ENCODE measurements at regions not wholly inside any gene's neighbourhood (a gene's known extent, or its start where the extent isn't known, plus 50 kb on each side); places are given as distances from the start of the nearest gene placed in this dataset.
"Not testable (repeated sequence)": the region's sequence is repeated elsewhere in the genome, so short reads cannot be mapped to it uniquely, and the experiment has no call there.

DNA sequence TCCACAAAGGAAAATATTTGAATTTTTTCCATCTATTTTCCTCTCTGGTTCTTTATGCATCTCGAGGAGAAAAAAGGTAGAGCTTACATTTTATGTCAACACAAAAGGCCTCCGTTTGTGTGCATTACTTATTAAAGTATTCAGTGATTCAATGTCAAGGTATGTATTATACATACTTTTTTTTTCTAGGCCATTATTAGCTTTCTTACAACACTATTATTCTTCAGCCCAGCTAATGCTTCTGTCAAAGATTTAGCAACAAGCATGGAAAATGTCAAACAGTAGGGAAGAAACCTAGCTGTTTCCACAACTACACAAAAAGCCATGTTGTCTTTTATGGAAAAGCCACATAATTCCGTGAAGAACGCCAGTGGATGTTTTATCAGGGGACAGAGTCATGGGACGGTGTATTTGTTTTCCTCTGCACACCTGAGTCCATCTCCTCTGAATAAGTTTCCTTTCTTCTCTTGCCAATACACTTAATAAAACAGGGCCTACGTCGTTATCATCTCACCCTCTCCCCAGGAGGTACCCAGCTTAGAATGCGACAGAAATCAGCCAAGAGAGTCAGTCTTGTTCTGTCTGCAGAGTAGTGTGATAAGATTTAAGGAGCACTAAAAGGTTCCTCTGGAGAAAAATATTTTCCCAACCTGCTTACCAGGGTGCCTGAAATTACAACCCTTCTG is 209.7 kb upstream of the AUTS2 start:
- Histone ChIP-seq H3K9me3 (no peaks in the 10 kb centered on the region), H3K36me3 (no peaks in the 10 kb centered on the region), H3K4me1 (replicated peaks) (no peaks in the 10 kb centered on the region), H3K4me3 (no peak overlapping the region), H3K27ac (no peak overlapping the region), H3K27me3 (replicated peaks; ENCODE audit: insufficient read depth) (no peaks in the 10 kb centered on the region)
- TF ChIP-seq POLR2A (IDR thresholded peaks at IDR 0.05), result no peak
- TF ChIP-seq CTCF (IDR thresholded peaks at IDR 0.05), result no peak
- no peak for TF ChIP-seq POLR2AphosphoS5 (IDR thresholded peaks at IDR 0.05)
- intact Hi-C loops (cut with DNase I), result no loop called here
- 46% methylated on average over 8 of the region's 8 CpGs for WGBS
- no peak for DNase-seq (ENCODE audit: low spot score)

GRCh38 chr7:69389216-69389615 is 209.1 kb upstream of the AUTS2 start:
- Histone ChIP-seq H3K4me3 (no peak overlapping the region), H3K4me1 (replicated peaks) (no peaks in the 10 kb centered on the region), H3K36me3 (no peaks in the 10 kb centered on the region), H3K27ac (no peak overlapping the region), H3K27me3 (replicated peaks; ENCODE audit: insufficient read depth) (no peaks in the 10 kb centered on the region), H3K9me3 (no peaks in the 10 kb centered on the region)
- 47% methylated on average over 4 of the region's 4 CpGs for WGBS
- intact Hi-C loops (cut with DNase I), result no loop called here
- TF ChIP-seq CTCF (IDR thresholded peaks at IDR 0.05), result no peak
- TF ChIP-seq POLR2AphosphoS5 (IDR thresholded peaks at IDR 0.05), result no peak
- DNase-seq (ENCODE audit: low spot score), result no peak

- H3K36me3 ChIP-seq; H3K4me1 ChIP-seq (replicated peaks); intact Hi-C loops (cut with DNase I); H3K27me3 ChIP-seq (replicated peaks; ENCODE audit: insufficient read depth); H3K27ac ChIP-seq; H3K4me3 ChIP-seq; H3K9me3 ChIP-seq; DNase-seq (ENCODE audit: low spot score): not testable (repeated sequence)
- 97% methylated on average over 19 of the region's 30 CpGs for WGBS
Observed at GRCh38 chr7:69393912-69394311, 204.4 kb upstream of the AUTS2 start.

GRCh38 chr7:69395061-69395714 is 203.1 kb upstream of the AUTS2 start:
- WGBS, result 92% methylated on average over 8 of the region's 8 CpGs
- DNase-seq (ENCODE audit: low spot score), result no peak

DNA sequence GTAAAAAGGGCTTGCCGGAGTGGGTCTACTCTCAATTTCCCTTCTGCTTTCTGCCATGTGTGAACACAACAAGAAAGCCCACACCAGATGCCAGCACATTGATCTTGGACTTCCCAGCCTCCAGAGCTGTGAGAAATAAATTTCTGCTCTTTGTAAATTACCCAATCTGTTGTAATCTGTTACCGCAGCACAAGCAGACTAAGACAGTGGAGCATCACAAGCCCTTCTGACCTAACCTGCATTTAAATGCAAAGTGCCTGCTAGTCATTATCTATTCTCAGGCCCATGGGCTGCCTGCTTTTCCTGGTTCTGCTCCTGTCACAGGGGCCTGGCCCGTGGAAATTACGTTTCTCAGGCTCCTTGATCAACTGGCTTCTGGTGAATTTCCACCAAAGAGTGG is 199.3 kb upstream of the AUTS2 start:
- H3K4me1 ChIP-seq (replicated peaks), result no peaks in the 10 kb centered on the region
- intact Hi-C loops (cut with DNase I), result no loop called here

More at GRCh38 chr7:69395061-69395714, 203.1 kb upstream of the AUTS2 start:
- Histone ChIP-seq H3K9me3 (no peaks in the 10 kb centered on the region), H3K27ac (no peak overlapping the region), H3K27me3 (replicated peaks; ENCODE audit: insufficient read depth) (no peaks in the 10 kb centered on the region), H3K36me3 (no peaks in the 10 kb centered on the region), H3K4me3 (no peak overlapping the region), H3K4me1 (replicated peaks) (no peaks in the 10 kb centered on the region)
- TF ChIP-seq POLR2A (IDR thresholded peaks at IDR 0.05), result no peak
- intact Hi-C loops (cut with DNase I), result no loop called here

More for the DNA sequence above, 199.3 kb upstream of the AUTS2 start:
- TF ChIP-seq CTCF (IDR thresholded peaks at IDR 0.05) (no peak), POLR2A (IDR thresholded peaks at IDR 0.05) (no peak)
- H3K27me3 ChIP-seq (replicated peaks; ENCODE audit: insufficient read depth), result no peaks in the 10 kb centered on the region
- H3K9me3 ChIP-seq, result no peaks in the 10 kb centered on the region
- H3K36me3 ChIP-seq, result no peaks in the 10 kb centered on the region
- 80% methylated on average over 4 of the region's 4 CpGs for WGBS
- no peak overlapping the region for H3K27ac ChIP-seq
- H3K4me3 ChIP-seq, result no peak overlapping the region
- DNase-seq (ENCODE audit: low spot score), result no peak
